T-cell (primary cell): ENCODE measurements at regions not wholly inside any gene's neighbourhood (a gene's known extent, or its start where the extent isn't known, plus 50 kb on each side); places are given as distances from the start of the nearest gene placed in this dataset.

Source experiments
- ATAC-seq, 4 experiments: fragments of 200-7000 bp in 3 of 4; fragments of 150-1000 bp in 1 of 4; cut with Tn5 transposase; replicated peaks in 1 of 4; 1 replicate in 3 of 4; 2 replicates in 1 of 4; pipeline ENCODE4 v1.10.0; 2021; ENCODE audit warnings: moderate library complexity in 3 of 4, mild to moderate bottlenecking in 2 of 4, moderate number of reproducible peaks in 1 of 4
- CTCF ChIA-PET, 2 donors: fragments of 300-600 bp; sonication (Branson Sonifier 250); formaldehyde crosslinking; loops; one replicate each; lab custom pipeline; 2022; ENCODE audit warnings: antibody characterized with exemption in 2 of 2; lab: Charles Lee
- POLR2A ChIA-PET, 2 donors: fragments of 300-600 bp; sonication (Branson Sonifier 250); formaldehyde crosslinking; loops; one replicate each; lab custom pipeline; 2022; ENCODE audit warnings: antibody characterized with exemption in 2 of 2; lab: Charles Lee
- DNase-seq, 35 experiments: peaks; one replicate each; pipeline versions ENCODE4 v3.0.0 to v3.0.0-alpha.2; 2013 to 2023
- H3K27ac ChIP-seq: one replicate; pipeline ENCODE4 v1.5.1; 2013; ENCODE audit warnings: low read length
- H3K27me3 ChIP-seq, 2 experiments: replicated peaks in 1 of 2; 1 replicate in 1 of 2; 2 replicates in 1 of 2; pipeline versions ENCODE4 v1.6.1 to v1.7.0; 2013; ENCODE audit warnings: low read length in 1 of 2, mixed read lengths in 1 of 2; ENCODE audit not compliant: control insufficient read depth in 2 of 2, insufficient read depth in 2 of 2; ENCODE audit errors: extremely low read depth in 1 of 2
- H3K36me3 ChIP-seq, 2 donors: 1 replicate in 1 of 2; 2 replicates in 1 of 2; pipeline versions ENCODE4 v1.6.1 to v1.7.0; 2013; ENCODE audit warnings: low read length in 1 of 2; ENCODE audit not compliant: control insufficient read depth in 2 of 2, insufficient read depth in 1 of 2; ENCODE audit errors: extremely low read depth in 1 of 2
- H3K4me1 ChIP-seq, 2 experiments: 1 replicate in 1 of 2; 2 replicates in 1 of 2; pipeline versions ENCODE4 v1.6.1 to v1.7.0; 2013; ENCODE audit warnings: low read length in 2 of 2, mixed read lengths in 1 of 2; ENCODE audit not compliant: insufficient read depth in 2 of 2, control insufficient read depth in 1 of 2; ENCODE audit errors: extremely low read depth in 1 of 2
- H3K4me3 ChIP-seq, 2 donors: 1 replicate in 1 of 2; 2 replicates in 1 of 2; pipeline versions ENCODE4 v1.5.1 to v1.7.0; 2013; ENCODE audit warnings: mild to moderate bottlenecking in 2 of 2, low read length in 1 of 2, moderate library complexity in 1 of 2; ENCODE audit not compliant: control insufficient read depth in 1 of 2; ENCODE audit errors: extremely low read depth in 1 of 2
- H3K9me3 ChIP-seq: 2 replicates; pipeline ENCODE4 v1.7.0; 2013
- H3K27ac Mint-ChIP-seq, 2 donors: one replicate each; pipeline ENCODE4 v1.8.0; 2020 to 2021; ENCODE audit warnings: mild to moderate bottlenecking in 2 of 2, mixed read lengths in 2 of 2
- H3K27me3 Mint-ChIP-seq, 2 donors: one replicate each; pipeline ENCODE4 v1.8.0; 2021 to 2022; ENCODE audit warnings: mixed read lengths in 2 of 2
- H3K36me3 Mint-ChIP-seq: one replicate; pipeline ENCODE4 v1.8.0; 2021; ENCODE audit warnings: mixed read lengths
- H3K4me1 Mint-ChIP-seq, 3 donors: one replicate each; pipeline ENCODE4 v1.8.0; 2020 to 2022; ENCODE audit warnings: mixed read lengths in 3 of 3, mild to moderate bottlenecking in 1 of 3
- H3K4me3 Mint-ChIP-seq, 3 donors: one replicate each; pipeline ENCODE4 v1.8.0; 2020 to 2022; ENCODE audit warnings: mild to moderate bottlenecking in 3 of 3, mixed read lengths in 3 of 3, moderate library complexity in 3 of 3
- H3K9me3 Mint-ChIP-seq, 3 donors: one replicate each; pipeline ENCODE4 v1.8.0; 2020 to 2022; ENCODE audit warnings: mixed read lengths in 3 of 3
- WGBS: methylation state at CpG from one replicate; pipeline ENCODE4 v1.1.5; 2013; ENCODE audit warnings: missing lambda C conversion rate; ENCODE audit not compliant: insufficient coverage; 5-methylcytosine and 5-hydroxymethylcytosine counted together

DNA sequence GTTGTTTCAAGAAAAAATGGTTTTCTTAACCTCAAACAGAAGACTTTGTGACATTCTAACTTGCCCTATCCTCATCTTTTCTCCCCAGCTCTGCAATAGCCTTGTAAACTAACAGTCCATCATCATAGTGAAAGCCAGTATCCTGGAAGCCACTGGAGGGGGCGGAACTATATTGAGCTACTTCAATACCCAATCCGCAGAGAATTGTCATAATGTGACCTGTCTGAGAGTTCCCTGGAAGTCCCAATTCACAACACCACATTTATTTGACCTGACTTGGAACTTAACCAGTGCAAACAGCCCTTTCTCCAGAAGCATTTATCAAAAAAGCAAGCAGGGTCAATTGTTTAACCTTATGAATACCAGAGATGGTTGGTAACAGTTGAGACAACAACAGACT, 747.6 kb upstream of the GRM7 start:
- H3K4me1 ChIP-seq: no peaks in the 10 kb centered on the region
- DNase-seq: no peak
- ChIA-PET CTCF (no interaction called here), POLR2A (no interaction called here)
- H3K4me3 ChIP-seq: no peak overlapping the region
- WGBS: no CpG with 5 or more reads among the region's 2 CpGs
- no peaks in the 10 kb centered on the region for H3K36me3 ChIP-seq
- Mint-ChIP-seq H3K9me3 (peaks cover 0 to 12% (median 6%) of the 10 kb centered on the region in 3 donors), H3K36me3 (no peaks in the 10 kb centered on the region), H3K4me3 (no peak overlapping the region), H3K4me1 (no peaks in the 10 kb centered on the region), H3K27ac (no peak overlapping the region), H3K27me3 (no peaks in the 10 kb centered on the region)
- H3K27ac ChIP-seq: no peak overlapping the region
- no peaks in the 10 kb centered on the region for H3K9me3 ChIP-seq
- H3K27me3 ChIP-seq: no peaks in the 10 kb centered on the region
- ATAC-seq: no peak

- Mint-ChIP-seq H3K4me3 (no peak overlapping the region), H3K36me3 (no peaks in the 10 kb centered on the region), H3K4me1 (no peaks in the 10 kb centered on the region), H3K27me3 (no peaks in the 10 kb centered on the region), H3K9me3 (no peaks in the 10 kb centered on the region), H3K27ac (no peak overlapping the region)
- H3K4me1 ChIP-seq: no peaks in the 10 kb centered on the region
- no peak overlapping the region for H3K4me3 ChIP-seq
- H3K27ac ChIP-seq: no peak overlapping the region
- no peak for DNase-seq
- ChIA-PET POLR2A (no interaction called here), CTCF (interaction anchor here in 1 of 2 donors (0.6 kb wide), 1 partner anchor 23 kb away, joined by 4 read pairs; no protein-coding TSS in a partner anchor)
- no CpG with 5 or more reads among the region's 3 CpGs for WGBS
- no peaks in the 10 kb centered on the region for H3K9me3 ChIP-seq
- no peaks in the 10 kb centered on the region for H3K36me3 ChIP-seq
- ATAC-seq: no peak
- H3K27me3 ChIP-seq: no peaks in the 10 kb centered on the region
Observed at GRCh38 chr3:6119367-6119766, 741.5 kb upstream of the GRM7 start.

- no peaks in the 10 kb centered on the region for H3K36me3 ChIP-seq
- ChIA-PET CTCF (no interaction called here), POLR2A (no interaction called here)
- Mint-ChIP-seq H3K4me1 (no peaks in the 10 kb centered on the region), H3K27me3 (no peaks in the 10 kb centered on the region), H3K9me3 (peaks cover 0 to under 1% (median 0%) of the 10 kb centered on the region in 3 donors), H3K4me3 (no peak overlapping the region), H3K27ac (no peak overlapping the region), H3K36me3 (no peaks in the 10 kb centered on the region)
- WGBS: no CpG with 5 or more reads among the region's 5 CpGs
- H3K27me3 ChIP-seq: no peaks in the 10 kb centered on the region
- no peaks in the 10 kb centered on the region for H3K9me3 ChIP-seq
- no peak overlapping the region for H3K4me3 ChIP-seq
- no peaks in the 10 kb centered on the region for H3K4me1 ChIP-seq
- ATAC-seq: no peak
- DNase-seq: no peak
- H3K27ac ChIP-seq: no peak overlapping the region
Observed at GRCh38 chr3:6120786-6121185, 740.1 kb upstream of the GRM7 start.

- CTCF ChIA-PET: no interaction called here
Observed at GRCh38 chr3:6124875-6125274, 736.0 kb upstream of the GRM7 start.

DNA sequence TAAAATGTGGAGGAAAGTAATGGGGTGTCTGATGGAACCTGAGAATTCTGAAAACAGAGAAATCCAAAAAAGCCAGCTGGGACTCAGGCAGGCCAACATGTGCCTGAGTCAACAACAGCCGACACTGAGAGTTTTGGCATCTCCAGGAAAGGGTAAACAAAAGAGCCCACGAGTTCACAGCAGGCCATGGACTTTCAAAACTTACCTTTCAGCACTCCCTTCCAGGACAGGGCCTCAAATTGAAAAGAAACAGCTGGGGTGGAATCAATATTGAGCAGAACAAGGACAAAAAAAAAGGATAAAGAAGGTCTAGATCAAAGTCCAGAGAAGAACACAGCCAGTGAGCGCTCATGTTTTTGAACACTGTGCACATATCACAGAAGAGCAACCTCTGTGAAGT, 735.4 kb upstream of the GRM7 start:
- no peak overlapping the region for H3K27ac Mint-ChIP-seq
- no peaks in the 10 kb centered on the region for H3K9me3 ChIP-seq
- H3K36me3 Mint-ChIP-seq: no peaks in the 10 kb centered on the region
- ChIA-PET CTCF (no interaction called here), POLR2A (no interaction called here)
- 52% methylated on average over 2 of the region's 3 CpGs for WGBS
- H3K9me3 Mint-ChIP-seq: peaks cover 0 to 13% (median 8%) of the 10 kb centered on the region in 3 donors
- no peaks in the 10 kb centered on the region for H3K27me3 ChIP-seq
- no peaks in the 10 kb centered on the region for H3K27me3 Mint-ChIP-seq
- H3K4me1 ChIP-seq: no peaks in the 10 kb centered on the region
- ATAC-seq (no peak), DNase-seq (no peak)
- H3K27ac ChIP-seq: no peak overlapping the region
- H3K4me1 Mint-ChIP-seq: no peaks in the 10 kb centered on the region
- H3K4me3 ChIP-seq: no peak overlapping the region
- no peak overlapping the region for H3K4me3 Mint-ChIP-seq
- no peaks in the 10 kb centered on the region for H3K36me3 ChIP-seq

More at GRCh38 chr3:6124875-6125274, 736.0 kb upstream of the GRM7 start:
- Mint-ChIP-seq H3K9me3 (peaks cover 0 to 13% (median 5%) of the 10 kb centered on the region in 3 donors), H3K27me3 (no peaks in the 10 kb centered on the region), H3K4me1 (no peaks in the 10 kb centered on the region), H3K36me3 (no peaks in the 10 kb centered on the region), H3K4me3 (no peak overlapping the region), H3K27ac (no peak overlapping the region)
- Histone ChIP-seq H3K9me3 (no peaks in the 10 kb centered on the region), H3K27ac (no peak overlapping the region), H3K4me3 (no peak overlapping the region), H3K36me3 (no peaks in the 10 kb centered on the region), H3K4me1 (no peaks in the 10 kb centered on the region), H3K27me3 (no peaks in the 10 kb centered on the region)
- POLR2A ChIA-PET: no interaction called here
- no peak for DNase-seq
- WGBS: 58% methylated on average over 2 of the region's 5 CpGs
- ATAC-seq: no peak

DNA sequence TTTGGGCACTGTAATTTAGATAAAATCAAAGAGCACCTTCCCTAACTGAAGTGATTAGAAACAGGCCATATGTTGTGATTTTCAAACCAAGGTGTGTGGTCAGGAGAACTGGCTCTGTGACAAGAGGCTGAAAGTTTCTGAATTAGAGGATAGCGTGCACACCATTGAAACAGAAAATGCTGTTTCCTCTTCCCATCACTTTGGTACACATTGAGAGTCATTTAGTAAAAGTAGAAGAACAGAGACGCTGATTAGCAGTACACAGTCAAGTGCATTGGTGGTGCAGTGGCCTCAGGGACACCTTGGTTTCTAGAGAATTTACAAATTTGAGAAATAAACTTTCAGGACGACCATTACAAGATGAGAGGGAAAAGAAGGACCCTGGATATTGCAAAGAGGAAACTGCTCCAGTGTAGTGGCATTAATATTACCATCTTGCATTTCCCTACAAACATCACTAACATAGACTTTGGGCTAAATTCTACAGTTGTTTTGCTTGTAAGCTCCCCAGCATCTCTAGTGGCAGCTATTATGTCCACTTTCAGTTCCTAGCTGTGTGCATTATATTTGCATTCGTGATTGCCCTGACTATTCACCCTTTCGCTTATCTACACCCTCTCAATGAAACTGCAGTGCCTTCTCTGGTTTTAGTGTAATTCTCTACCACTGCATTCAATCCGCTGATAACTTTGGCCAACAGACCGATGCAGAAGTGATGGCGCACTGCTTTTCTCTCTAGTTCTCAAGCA, 728.1 kb upstream of the GRM7 start:
- Mint-ChIP-seq H3K9me3 (peaks cover 8 to 16% (median 14%) of the 10 kb centered on the region in 3 donors), H3K4me3 (no peak overlapping the region), H3K27ac (no peak overlapping the region), H3K4me1 (no peaks in the 10 kb centered on the region), H3K36me3 (no peaks in the 10 kb centered on the region), H3K27me3 (no peaks in the 10 kb centered on the region)
- H3K27ac ChIP-seq: no peak overlapping the region
- no peak for DNase-seq
- no peaks in the 10 kb centered on the region for H3K9me3 ChIP-seq
- no peaks in the 10 kb centered on the region for H3K4me1 ChIP-seq
- no peak overlapping the region for H3K4me3 ChIP-seq
- POLR2A ChIA-PET: no interaction called here
- 81% methylated on average over 3 of the region's 8 CpGs for WGBS
- no peaks in the 10 kb centered on the region for H3K36me3 ChIP-seq
- CTCF ChIA-PET: no interaction called here
- no peaks in the 10 kb centered on the region for H3K27me3 ChIP-seq
- ATAC-seq: no peak
